HG02981 (cell line): ENCODE measurements at regions not wholly inside any gene's neighbourhood (a gene's known extent, or its start where the extent isn't known, plus 50 kb on each side); places are given as distances from the start of the nearest gene placed in this dataset.
"Not testable (repeated sequence)": the region's sequence is repeated elsewhere in the genome, so short reads cannot be mapped to it uniquely, and the experiment has no call there.

Experiments used
- ATAC-seq: cut with Tn5 transposase; IDR thresholded peaks from one replicate; pipeline ENCODE4 v1.9.1; 2021; ENCODE audit warnings: mild to moderate bottlenecking, moderate library complexity; ENCODE audit not compliant: unreplicated experiment

DNA sequence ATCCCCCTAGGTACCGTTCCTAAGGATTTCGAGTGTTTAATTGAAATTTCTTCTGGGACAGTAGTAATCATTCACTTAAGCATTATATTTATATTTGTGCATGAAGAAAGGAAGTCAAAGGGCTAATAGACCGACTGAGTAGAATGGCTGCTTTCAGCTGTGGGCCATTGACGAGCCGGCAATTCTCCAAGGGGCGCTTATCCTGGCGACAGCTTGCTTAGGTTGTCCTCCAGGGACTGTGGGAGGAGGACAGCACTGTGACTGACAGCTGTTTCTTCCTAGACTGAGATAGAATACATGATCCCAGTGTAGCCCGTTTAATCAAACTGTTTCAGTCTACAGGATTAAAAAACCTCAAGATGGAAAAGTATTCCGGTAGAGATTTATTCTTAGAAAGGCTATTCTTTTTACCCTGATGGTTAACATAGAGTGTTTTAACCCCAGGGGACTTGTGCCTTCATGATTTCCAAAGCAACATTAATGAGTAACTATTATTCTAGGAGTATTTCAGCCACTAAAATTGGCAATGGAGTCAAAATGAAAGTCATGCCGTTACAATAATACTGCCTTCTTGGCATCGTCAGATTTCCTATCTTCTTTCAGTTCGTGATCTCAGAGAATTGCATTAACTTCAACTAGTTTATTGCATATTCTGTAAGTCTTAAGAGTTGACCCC is 943.1 kb upstream of the WWC1 start:
- no peak for ATAC-seq

DNA sequence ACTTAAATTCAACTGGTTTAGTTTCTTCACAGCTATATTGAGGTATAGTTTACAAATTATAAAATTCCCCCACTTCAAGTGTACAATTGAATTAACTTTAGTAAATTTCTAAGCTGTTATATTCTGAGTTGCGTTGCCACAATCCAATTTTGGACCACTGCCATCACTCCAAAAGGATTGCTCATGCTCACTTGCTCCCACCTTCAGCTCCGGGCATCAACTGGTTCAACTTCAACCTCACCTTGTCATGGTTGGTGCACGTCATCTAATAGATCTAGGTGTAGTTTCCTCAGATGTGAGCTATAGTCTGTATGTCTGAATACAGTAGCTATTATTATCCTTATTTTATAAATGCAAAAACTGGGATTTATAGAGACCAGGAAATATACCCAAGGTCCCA is 942.5 kb upstream of the WWC1 start:
- no peak for ATAC-seq

DNA sequence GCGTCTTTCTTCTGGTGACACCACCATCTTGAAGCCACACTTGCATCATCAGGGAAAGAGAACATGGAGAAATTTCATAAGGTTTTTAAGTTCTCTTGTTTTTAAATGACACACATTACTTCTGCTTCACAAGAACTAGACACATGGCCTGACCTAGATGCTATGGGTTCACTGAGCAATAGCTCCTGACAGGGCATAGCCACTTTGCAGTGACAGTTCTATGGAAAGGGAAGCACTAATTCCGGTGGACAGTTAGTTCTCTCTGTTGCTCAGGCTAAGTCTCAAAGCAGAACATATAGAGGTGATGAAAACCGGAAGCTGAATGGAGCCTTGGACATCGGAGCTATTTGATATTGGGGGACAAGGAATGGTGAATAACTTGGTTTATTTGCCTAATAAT is 940.1 kb upstream of the WWC1 start:
- ATAC-seq = no peak

DNA sequence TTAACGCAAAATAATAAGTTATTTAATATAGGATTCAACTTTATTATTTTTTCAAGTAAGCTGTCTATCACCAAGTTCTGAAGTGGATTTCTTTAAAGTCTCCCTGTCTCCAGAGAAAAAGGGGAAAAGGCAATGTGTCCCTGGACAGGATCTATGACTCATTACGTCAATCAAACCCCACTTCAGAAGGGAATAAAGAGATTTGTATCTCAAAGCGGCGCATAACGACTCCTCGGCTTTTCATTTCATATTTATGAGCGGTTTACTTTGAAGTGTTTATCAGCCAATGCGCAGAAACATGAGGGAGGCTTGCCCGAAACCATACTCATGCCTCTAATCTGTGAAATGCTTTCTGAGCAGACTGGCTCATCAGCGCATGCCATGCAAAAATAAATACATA is 938.6 kb upstream of the WWC1 start:
- no peak for ATAC-seq

DNA sequence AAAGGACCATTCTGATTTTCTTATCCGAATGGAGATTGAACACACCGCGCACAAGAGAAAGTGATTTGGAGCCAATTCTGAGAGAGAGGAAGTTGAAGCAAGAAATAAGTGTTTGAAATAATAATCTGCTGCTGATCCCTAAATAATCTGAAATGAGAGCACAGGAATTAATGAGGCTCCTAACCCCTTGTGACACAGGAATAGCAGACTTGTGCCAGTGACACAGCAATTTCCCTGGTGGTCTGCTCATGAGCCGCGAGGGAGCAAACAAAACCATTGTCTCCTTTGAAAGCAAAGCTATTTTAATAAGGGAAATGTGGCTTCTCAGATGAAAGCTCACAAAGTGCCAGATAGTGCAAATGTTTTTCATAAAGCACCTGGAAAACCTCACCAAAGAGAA is 936.1 kb upstream of the WWC1 start:
- no peak for ATAC-seq

DNA sequence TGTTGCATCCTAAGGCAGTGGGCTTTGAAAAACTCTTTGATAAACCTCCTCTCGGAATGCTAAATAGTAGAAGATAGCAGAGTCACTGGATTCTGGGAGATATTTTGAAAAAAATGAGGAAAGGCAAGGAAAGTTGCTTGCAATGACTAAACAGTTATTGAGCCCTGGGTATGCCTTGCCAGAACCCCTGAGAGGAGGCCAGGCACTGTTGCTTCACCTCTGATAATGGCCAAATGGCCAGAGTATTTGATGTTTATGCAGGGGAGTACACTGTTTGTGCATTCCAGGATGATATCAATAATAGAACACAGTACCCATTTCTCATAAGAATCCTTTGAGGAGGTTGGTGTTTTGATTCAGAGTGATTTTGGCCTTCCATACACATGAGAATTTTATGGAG is 935.1 kb upstream of the WWC1 start:
- ATAC-seq = no peak

DNA sequence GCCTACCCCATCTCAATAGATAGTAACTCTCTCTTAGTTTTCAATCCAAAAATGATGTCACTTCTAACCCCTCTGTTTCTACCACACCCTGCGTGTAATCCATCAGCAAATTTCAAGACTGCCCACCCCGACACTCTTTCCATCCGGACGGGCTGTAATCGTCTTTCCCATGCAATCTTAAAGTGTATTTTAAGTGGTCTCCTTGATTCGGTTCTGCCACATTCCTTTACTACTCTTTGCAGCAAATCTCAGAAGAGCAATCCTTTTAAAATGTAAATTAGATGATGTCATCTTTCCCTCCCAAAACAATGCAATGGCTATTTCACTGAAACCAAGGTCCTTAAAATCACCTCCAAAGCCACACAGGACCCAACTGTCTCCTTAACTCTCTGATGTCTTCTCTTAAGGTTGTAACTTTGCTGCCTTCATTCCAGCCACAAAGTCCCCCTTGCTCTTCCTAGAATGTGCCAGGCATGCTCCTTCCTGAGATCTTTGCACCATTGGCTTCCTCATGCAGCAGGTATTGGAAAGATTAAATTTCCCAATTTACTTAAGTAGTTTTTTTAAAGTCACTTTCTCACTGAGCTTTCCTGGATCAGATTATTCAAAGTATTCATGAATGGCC is 932.5 kb upstream of the WWC1 start:
- no peak for ATAC-seq

DNA sequence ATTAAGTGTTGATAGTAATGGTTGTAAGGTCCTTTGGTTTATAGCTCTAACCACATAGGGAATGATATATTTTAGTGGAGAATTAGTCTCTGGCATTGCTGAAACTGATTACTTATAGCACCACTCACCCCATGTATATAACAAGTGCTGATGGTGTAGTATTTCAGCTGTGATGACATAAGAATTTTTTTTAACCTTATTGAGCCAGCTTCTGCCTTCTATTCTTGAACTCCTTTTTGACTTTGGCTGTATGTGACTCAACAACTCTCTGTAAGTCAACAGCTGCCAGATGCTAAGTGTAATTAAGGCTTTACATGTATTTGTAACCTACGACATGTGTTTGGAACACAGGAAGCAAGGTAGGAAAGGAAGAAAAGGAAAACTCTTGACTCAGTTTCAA is 929.6 kb upstream of the WWC1 start:
- ATAC-seq = no peak

DNA sequence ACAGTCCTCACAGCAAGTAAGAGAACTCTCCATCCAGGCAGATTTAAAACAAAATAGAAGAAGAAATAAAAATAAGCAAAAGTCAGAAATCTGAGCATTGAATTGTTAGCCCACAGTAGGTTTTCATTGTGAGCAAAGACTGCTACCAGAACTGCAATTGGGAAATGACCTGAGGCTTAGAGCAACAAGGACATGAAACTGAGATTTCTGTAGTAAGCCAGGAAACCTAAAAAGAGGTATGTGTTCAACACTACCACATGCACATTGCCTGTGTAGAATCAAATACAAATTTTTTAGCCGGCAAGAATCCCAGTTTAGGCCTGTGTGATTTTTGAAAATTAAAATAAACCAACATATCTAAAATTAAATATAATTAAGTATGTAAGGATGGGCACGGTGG is 928.4 kb upstream of the WWC1 start:
- ATAC-seq = no peak

DNA sequence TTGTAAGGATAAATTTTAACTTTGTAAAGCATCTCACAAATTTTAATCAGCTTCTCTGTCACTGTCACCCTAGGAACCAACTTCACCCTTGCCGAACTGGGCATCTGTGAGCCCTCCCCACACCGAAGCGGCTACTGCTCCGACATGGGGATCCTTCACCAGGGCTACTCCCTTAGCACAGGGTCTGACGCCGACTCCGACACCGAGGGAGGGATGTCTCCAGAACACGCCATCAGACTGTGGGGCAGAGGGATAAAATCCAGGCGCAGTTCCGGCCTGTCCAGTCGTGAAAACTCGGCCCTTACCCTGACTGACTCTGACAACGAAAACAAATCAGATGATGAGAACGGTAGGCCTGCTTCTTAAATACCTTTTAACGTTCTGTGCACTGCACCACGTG is 916.3 kb upstream of the WWC1 start:
- ATAC-seq = no peak

DNA sequence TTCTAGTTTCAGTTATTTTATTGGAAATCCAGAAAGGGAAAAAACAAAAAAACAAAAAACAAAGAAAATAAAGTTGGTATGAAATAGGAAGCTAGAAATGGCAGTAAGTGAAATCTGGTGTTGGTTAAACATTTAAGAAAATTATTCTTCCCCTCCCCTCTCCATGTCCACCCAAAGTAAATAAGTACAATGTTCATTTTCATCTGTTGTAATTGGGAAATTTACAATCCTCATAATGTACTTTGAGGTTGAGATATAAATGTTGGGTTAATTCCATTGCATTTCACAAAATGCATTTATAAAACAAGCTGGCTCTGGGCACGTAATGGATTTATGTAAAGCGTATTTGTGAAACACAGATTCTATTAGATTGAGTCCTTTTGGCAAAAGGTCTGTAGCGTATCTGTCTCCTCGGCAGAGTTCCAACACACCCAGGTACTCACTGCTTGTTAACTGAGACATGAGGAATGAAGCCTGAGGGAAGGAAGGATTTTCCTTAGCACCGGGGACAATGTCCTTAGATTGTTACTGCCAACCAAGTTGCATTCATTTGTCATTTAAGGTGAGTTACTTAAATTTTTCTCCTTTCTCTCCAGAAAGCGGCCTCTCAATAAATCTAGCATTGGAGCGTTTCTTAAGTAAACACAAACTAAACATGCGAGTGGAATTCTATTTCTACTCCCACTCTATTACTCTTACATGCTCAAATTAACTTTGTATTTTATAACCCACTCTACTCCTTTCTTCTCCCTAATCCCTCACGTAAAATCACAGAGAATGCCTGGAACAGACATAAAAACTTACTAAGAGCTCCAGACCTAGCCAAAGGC is 912.3 kb upstream of the WWC1 start:
- ATAC-seq = no peak

DNA sequence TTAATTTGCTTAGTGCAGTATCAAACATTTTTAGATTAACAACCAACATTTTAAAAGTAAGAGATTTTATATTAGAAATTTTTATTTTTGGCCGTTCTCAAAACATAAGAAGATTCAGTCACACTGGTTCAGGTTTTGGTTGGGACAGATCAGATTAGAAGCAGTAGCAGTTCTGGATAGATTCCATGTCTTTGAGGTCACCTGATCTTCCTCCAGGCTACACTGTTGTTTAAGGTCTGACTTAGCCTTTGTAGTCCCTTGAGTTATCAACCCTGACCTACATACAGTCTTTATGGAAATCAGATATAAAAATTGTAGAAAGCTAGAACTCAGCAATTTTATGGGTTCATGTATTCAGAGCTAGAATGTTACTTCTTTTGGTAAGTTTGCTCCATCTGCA is 910.0 kb upstream of the WWC1 start:
- no peak for ATAC-seq

DNA sequence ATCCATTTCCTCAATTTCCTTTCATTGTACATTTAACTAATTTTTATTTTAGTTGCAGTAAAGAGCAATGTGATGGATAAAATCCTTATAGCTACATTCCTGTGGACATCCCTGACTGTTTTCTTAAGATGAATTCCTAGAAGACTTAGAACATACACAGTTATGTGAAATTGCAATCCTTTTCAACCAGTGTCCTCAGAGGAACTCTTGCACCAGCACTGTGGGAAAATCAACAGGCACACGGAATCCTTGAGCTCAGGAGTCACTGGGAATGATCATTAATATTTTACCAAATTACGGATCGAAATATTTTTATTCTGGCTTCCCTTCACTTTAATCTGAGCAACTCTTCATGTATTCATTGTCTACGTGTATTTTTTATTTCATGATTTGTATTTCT is 901.9 kb upstream of the WWC1 start:
- no peak for ATAC-seq

DNA sequence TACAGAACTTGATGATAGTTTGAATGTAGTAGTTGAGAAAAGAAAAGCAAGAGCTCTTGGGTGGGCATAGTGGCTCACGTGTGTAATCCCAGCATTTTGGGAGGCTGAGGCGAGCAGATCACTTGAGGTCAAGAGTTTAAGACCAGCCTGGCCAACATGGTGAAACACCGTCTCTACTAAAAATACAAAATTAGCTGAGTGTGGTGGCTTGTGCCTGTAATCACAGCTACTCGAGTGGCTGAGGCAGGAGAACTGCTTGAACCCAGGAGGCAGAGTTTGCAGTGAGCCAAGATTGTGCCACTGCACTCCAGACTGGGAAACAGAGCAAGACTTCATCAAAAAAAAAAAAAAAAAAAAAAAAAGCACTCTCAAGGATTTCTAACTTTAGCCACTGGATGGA is 900.2 kb upstream of the WWC1 start:
- not testable (repeated sequence) for ATAC-seq

DNA sequence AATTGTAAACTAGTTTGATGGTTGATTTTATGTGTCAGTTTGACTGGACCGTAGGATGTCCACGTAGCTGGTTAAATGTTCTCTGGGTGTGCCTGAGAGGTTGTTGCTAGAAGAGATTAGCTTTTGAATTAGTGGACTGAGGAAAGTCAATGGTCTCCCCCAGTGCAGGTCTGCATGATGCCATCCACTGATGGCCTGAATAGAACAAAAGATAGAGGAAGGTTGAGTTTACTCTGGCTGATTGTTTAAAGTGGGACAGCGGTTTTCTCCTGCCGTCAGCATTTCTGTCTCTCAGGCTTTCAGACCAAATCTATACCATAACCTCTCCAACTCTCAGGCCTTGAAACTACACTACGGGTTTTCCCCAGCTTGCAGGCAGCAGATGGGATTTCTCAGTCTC is 899.2 kb upstream of the WWC1 start:
- ATAC-seq = no peak

DNA sequence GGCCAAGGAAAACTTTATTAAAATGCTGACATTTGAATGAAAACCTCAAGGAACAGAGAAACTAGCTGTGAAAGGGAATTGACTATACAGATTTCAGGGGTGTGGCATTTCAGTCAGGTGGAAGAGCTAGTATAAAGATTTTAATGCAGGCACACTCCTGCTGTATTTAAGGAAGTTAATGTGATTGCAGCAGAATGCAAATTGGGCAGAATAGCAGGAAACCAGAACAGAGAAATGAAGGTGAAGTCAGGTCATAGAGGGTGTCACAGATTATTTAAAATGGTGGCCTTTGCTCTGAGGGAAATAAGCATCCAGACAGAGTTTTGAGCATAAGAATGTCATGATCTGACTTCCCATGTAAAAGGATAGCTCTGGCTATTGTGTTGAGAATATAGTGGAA is 898.1 kb upstream of the WWC1 start:
- no peak for ATAC-seq

DNA sequence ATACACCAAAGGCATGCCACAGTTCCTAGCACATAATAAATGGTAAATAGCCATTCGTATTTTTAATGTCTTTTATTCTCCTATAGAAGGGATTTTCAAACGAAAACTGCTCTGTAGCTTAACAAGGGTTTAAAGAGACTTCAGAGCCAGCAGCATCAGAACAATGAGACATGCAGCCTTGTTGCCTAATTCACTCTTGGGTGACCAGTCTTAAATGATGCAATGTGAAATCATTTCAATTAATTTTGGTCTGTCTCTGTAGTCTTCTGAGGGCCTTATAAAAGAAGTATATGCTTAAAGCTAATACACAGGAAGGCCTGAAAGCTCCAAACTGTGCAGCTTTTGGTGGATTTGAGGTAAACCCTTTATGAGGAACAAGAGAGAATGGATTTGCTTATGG is 888.8 kb upstream of the WWC1 start:
- ATAC-seq = no peak

DNA sequence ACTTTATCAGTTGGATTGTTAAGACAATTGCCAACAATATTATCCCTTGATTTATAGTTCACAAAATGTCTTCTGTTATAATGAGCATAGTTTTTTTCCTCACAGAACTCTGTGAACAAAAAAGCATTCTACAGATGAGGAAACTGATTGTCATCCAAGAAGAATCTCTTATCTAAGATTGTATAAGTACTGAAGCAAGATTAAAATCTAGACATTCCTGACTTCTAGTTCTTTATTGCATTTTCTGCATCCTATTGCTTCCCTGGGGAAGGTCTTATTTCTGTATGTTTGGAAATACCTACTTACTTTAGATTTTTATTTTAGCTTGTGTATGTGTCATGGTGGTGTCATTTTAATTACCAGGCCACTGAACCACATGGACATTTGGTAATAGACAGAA is 884.9 kb upstream of the WWC1 start:
- ATAC-seq = no peak

DNA sequence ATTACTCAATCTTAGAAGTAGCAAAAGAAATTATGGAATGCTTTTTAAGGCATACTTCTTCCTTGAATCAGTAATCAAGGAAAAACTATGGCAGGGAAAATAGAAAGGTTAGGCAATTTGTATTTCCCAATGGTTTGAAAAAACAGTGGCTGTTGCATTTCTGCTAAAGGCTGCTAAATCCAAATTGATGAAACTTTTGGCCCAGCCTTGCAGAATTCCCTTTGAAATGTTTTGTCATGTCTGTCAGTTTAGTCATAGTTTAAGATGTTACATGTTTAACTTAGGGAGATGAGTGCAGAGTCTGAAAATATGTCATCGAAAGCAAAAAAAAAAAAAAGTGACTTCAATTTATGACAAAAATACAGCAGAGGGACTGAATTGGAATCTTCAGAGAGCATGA is 878.9 kb upstream of the WWC1 start:
- ATAC-seq = no peak

DNA sequence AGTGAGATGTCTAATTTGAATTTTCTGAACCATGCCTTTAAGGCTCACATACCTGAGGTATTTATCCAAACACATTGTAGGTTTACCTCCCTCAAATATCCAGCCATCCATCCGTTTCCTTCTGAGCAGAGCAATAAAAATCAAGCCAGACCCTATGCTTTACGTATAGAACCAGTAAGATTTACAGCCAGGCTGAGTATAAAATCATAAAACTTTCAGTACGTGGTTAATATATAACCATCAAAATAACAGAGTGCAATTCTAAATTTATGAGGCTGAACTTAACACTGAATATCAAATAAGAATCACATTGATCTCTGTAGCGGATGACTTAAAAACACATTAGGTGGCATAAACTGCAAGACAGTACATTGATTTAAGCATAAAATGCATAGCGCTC is 877.9 kb upstream of the WWC1 start:
- no peak for ATAC-seq

DNA sequence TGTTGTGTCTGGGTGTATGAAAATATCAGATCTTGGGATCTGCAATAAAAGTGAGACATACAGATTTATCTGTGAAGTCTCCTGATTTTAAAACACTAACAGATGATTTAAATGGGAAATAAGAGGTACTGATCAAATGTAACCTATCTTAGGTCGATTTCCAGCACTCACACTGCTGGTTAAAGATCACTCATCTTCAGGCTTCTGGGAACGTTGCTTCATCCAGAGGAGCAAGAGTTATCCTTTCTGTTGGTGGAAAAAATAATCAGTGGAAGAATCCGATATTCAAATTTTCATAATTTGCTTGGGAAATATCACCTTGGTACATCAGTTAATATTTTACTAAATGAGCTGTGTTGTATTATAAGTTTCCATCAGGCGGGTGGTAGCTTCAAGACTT is 876.8 kb upstream of the WWC1 start:
- ATAC-seq = no peak
